ENCODE measurements at regions not wholly inside any gene's neighbourhood (a gene's known extent, or its start where the extent isn't known, plus 50 kb on each side); places are given as distances from the start of the nearest gene placed in this dataset.

DNA sequence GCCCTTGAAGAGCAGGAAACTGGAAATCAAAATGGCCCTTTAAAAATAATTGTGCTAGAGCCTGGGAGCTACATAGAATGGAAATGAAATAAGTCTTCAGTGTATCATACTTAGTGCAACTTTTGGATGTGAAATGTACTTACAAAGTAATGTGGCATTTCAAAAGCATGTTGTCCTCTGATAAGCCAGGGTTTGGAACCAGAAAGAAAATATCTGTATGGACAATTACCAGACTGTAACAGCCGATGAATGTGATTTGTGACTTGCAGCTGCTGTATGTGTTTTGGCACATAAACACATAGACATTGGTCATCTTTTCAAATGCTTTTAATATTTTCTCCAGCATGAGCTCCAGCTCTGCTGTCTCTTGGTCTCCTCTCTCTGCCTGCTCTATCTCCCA, 546.4 kb downstream of the OMA1 start:
- DNase-seq (ENCODE audit: low read depth), result no peak
- H3K4me3 ChIP-seq (ENCODE audit: control insufficient read depth, low read depth, low read length), result no peak overlapping the region
- TF ChIP-seq, protein P1, sequence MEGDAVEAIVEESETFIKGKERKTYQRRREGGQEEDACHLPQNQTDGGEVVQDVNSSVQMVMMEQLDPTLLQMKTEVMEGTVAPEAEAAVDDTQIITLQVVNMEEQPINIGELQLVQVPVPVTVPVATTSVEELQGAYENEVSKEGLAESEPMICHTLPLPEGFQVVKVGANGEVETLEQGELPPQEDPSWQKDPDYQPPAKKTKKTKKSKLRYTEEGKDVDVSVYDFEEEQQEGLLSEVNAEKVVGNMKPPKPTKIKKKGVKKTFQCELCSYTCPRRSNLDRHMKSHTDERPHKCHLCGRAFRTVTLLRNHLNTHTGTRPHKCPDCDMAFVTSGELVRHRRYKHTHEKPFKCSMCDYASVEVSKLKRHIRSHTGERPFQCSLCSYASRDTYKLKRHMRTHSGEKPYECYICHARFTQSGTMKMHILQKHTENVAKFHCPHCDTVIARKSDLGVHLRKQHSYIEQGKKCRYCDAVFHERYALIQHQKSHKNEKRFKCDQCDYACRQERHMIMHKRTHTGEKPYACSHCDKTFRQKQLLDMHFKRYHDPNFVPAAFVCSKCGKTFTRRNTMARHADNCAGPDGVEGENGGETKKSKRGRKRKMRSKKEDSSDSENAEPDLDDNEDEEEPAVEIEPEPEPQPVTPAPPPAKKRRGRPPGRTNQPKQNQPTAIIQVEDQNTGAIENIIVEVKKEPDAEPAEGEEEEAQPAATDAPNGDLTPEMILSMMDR (conservative IDR thresholded peaks at IDR 0.05; ENCODE audit: control insufficient read depth, insufficient read depth, low read depth, low read length), result no peak

DNA sequence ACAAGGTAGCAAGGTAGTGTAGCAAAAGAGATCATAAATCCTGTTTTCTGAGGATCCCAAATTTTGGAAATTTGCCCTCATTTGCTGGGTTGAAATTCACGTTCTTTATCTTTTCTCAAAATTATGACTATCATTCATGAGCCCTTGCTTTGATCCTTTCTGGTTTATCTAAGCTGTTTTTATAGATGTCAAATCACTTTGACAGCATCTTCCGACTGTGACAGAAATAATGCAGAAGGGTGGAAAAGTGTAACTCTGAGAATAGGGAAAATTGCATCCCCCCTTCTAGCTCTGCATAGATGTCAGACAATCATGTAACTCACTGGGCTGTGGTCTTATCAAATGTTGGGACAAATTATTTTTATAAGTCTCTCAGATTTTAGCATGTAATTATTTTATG, 550.1 kb downstream of the OMA1 start:
- TF ChIP-seq, protein P1 (conservative IDR thresholded peaks at IDR 0.05; ENCODE audit: control insufficient read depth, insufficient read depth, low read depth, low read length), result no peak
- no peak for DNase-seq (ENCODE audit: low read depth)
- H3K4me3 ChIP-seq (ENCODE audit: control insufficient read depth, low read depth, low read length), result no peak overlapping the region

DNA sequence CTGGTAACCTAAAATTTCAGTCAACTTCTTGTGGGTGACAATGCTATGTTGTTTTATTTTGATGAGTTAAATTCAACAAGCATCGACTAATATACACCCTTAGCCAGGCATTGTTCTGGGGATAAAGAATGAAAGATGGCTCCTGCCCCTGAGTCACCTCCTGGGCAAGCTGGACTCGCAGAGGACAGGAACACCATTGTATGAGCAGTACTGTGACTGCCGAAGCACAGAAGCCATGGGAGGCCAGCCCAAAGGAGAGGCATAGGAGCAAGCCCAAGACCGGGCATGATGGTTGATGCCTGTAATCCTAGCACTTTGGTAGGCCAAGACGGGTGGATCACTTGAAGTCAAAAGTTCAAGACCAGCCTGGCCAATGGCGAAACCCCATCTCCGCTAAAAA, 555.2 kb downstream of the OMA1 start:
- TF ChIP-seq, protein P1 (conservative IDR thresholded peaks at IDR 0.05; ENCODE audit: control insufficient read depth, insufficient read depth, low read depth, low read length), result no peak
- DNase-seq (ENCODE audit: low read depth), result no peak
- no peak overlapping the region for H3K4me3 ChIP-seq (ENCODE audit: control insufficient read depth, low read depth, low read length)

DNA sequence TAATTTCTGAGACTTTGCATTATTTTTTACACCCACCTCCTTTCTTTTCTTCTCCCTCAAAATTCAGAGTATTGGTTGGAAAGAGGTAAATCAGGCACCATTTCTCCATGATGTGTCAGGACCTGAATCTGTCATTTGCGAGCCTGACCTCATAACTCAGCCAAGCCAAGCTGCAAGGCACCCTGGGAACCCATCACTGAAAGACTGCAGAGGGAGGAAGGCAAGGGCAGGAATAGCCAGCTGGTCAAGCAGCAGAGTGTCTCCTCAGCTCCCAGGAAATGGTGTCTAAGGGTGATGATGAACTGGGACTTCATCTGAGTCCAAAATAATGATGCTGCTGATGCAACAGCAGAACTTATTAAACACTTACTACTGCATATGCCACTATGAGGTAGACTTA, 556.6 kb downstream of the OMA1 start:
- DNase-seq (ENCODE audit: low read depth), result no peak
- TF ChIP-seq, protein P1 (conservative IDR thresholded peaks at IDR 0.05; ENCODE audit: control insufficient read depth, insufficient read depth, low read depth, low read length), result no peak

DNA sequence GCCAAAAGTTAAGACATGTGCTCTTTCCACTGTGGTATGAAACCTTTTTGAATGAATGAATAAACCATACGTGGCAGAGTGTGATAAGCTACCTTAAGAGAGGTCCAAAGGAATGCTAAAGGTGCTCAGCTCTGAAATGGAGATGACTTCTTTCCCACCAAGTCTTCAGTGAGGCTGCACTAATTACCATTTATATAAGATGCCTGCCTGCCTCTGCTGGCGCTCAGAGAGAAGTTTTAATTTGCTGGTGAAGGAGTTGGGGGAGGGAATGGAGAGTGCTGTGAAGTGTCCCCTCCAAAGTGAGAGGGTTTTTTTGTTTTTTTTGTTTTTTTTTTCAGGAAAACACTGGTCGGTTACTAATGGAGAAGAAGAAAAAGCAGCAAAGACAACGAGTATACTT, 559.0 kb downstream of the OMA1 start:
- DNase-seq (ENCODE audit: low read depth), result no peak
- TF ChIP-seq, protein P1 (conservative IDR thresholded peaks at IDR 0.05; ENCODE audit: control insufficient read depth, insufficient read depth, low read depth, low read length), result no peak

More for the DNA sequence above, 556.6 kb downstream of the OMA1 start:
- H3K4me3 ChIP-seq (ENCODE audit: control insufficient read depth, low read depth, low read length), result no peak overlapping the region

DNA sequence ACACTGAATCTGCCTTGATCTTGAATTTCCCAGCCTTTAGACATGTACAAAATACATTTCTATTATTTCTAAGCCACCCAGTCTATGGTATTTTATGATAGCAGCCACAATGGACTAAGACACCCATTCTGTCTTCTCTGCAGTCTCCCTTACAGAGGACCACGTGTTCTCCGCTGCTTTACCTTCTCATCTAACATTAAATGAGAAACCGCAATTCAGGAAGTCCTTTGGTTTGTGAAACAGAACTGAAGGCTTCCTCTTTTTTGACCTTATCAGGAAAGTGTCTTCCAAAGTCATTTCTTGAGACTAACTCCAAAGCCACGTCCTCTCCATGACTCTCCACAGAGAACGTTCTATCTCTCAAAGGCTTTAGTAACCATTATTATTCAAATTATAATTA, 560.1 kb downstream of the OMA1 start:
- H3K4me3 ChIP-seq (ENCODE audit: control insufficient read depth, low read depth, low read length), result no peak overlapping the region
- DNase-seq (ENCODE audit: low read depth), result no peak
- TF ChIP-seq, protein P1 (conservative IDR thresholded peaks at IDR 0.05; ENCODE audit: control insufficient read depth, insufficient read depth, low read depth, low read length), result no peak

More for the DNA sequence above, 559.0 kb downstream of the OMA1 start:
- no peak overlapping the region for H3K4me3 ChIP-seq (ENCODE audit: control insufficient read depth, low read depth, low read length)

DNA sequence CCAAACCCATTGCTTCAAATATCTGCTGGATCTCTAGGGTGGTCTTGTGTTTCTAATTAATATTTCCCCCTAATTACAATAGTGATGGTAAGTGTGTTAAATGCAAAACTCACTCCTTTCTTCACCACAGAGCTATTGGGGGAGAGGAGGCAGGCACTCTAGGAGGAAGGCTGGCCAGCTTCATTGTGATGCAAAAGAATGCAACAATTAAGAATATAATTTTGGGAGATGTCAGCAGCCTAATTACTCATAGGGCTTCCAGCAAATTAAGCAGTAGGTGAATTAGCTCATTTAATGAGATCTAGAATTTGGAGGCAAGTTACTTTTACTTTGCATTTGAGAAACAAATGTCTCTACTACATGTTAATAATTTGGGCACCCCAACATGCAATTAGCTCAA, 560.4 kb upstream of the DAB1 start:
- TF ChIP-seq, protein P1 (conservative IDR thresholded peaks at IDR 0.05; ENCODE audit: control insufficient read depth, insufficient read depth, low read depth, low read length), result no peak
- DNase-seq (ENCODE audit: low read depth), result no peak
- no peak overlapping the region for H3K4me3 ChIP-seq (ENCODE audit: control insufficient read depth, low read depth, low read length)

Measured in fibroblast of mammary gland (primary cell).